GM12891 (cell line): ENCODE measurements at regions not wholly inside any gene's neighbourhood (a gene's known extent, or its start where the extent isn't known, plus 50 kb on each side); places are given as distances from the start of the nearest gene placed in this dataset.

Experiments
- PAX5 ChIP-seq: IDR thresholded peaks from 2 replicates; pipeline ENCODE4 v1.6.1; 2011; ENCODE audit warnings: low read length, moderate library complexity, mild to moderate bottlenecking; ENCODE audit not compliant: insufficient read depth, severe bottlenecking
- POLR2A ChIP-seq: IDR thresholded peaks from 2 replicates; pipeline ENCODE4 v1.6.1; 2011; ENCODE audit warnings: low read depth, low read length, control low read depth
- POLR2AphosphoS5 ChIP-seq: IDR thresholded peaks from 2 replicates; pipeline ENCODE4 v1.6.1; 2011; ENCODE audit warnings: low read depth, low read length, control low read depth
- POU2F2 ChIP-seq: IDR thresholded peaks from 2 replicates; pipeline ENCODE4 v1.6.1; 2011; ENCODE audit warnings: low read depth, mild to moderate bottlenecking, control low read depth, low read length, moderate library complexity
- SPI1 ChIP-seq: IDR thresholded peaks from 2 replicates; pipeline ENCODE4 v1.6.1; 2011; ENCODE audit warnings: low read depth, low read length, control low read depth
- TAF1 ChIP-seq: IDR thresholded peaks from 2 replicates; pipeline ENCODE4 v1.6.1; 2011; ENCODE audit warnings: low read depth, low read length, control low read depth

DNA sequence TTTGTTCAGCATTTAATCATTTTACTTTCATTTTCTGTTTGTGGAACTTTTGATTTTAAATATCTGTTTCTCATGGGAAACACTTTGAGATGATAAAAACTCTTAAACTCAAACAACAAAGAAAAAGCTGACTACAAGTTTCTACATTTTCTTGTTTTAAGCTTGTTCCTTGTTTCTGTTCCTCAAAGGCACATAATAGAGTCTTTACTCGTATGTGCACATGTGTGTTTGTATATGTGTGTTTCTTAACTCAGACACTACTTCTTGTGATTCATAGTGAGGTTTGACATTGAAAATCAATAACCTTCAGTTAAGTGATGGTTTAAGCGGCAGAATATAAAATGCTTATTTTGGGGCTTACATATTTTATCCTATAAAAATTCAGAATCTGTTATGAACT is 786.7 kb upstream of the EPHA6 start:
- TF ChIP-seq POLR2AphosphoS5 (no peak), POLR2A (no peak), PAX5 (no peak), SPI1 (no peak), TAF1 (no peak), POU2F2 (no peak)
